ENCODE measurements at regions not wholly inside any gene's neighbourhood (a gene's known extent, or its start where the extent isn't known, plus 50 kb on each side); places are given as distances from the start of the nearest gene placed in this dataset.
"Not testable (repeated sequence)": the region's sequence is repeated elsewhere in the genome, so short reads cannot be mapped to it uniquely, and the experiment has no call there.

GRCh38 chr1:18560692-18561091 lies 70.0 kb upstream of the PAX7 start:
- DNase-seq (ENCODE audit: low read depth in 4 of 4, low spot score in 3 of 4): no peak

GRCh38 chr1:18561967-18562366 lies 68.7 kb upstream of the PAX7 start:
- DNase-seq (ENCODE audit: low read depth in 4 of 4, low spot score in 3 of 4): no peak

GRCh38 chr1:18564676-18565075 lies 66.0 kb upstream of the PAX7 start:
- no peak for DNase-seq (ENCODE audit: low read depth in 4 of 4, low spot score in 3 of 4)

- DNase-seq (ENCODE audit: low read depth in 4 of 4, low spot score in 3 of 4): no peak
Measured at GRCh38 chr1:18565321-18565720, 65.3 kb upstream of the PAX7 start.

- no peak for DNase-seq (ENCODE audit: low read depth in 4 of 4, low spot score in 3 of 4)
Measured at GRCh38 chr1:18568489-18568888, 62.2 kb upstream of the PAX7 start.

- DNase-seq (ENCODE audit: low read depth in 4 of 4, low spot score in 3 of 4): no peak
Measured at GRCh38 chr1:18569251-18569650, 61.4 kb upstream of the PAX7 start.

- no peak for DNase-seq (ENCODE audit: low read depth in 4 of 4, low spot score in 3 of 4)
Measured at GRCh38 chr1:18569811-18570545, 60.7 kb upstream of the PAX7 start.

- no peak for DNase-seq (ENCODE audit: low read depth in 4 of 4, low spot score in 3 of 4)
Measured at GRCh38 chr1:18571275-18571674, 59.4 kb upstream of the PAX7 start.

GRCh38 chr1:18572022-18572880 lies 58.4 kb upstream of the PAX7 start:
- no peak for DNase-seq (ENCODE audit: low read depth in 4 of 4, low spot score in 3 of 4)

GRCh38 chr1:18573170-18573569 lies 57.5 kb upstream of the PAX7 start:
- no peak for DNase-seq (ENCODE audit: low read depth in 4 of 4, low spot score in 3 of 4)

GRCh38 chr1:18574754-18575153 lies 55.9 kb upstream of the PAX7 start:
- DNase-seq (ENCODE audit: low read depth in 4 of 4, low spot score in 3 of 4): no peak

GRCh38 chr1:18575620-18576019 lies 55.0 kb upstream of the PAX7 start:
- peak in 3 of 4 donors; percentile 45 to 72 (median 61) for DNase-seq (ENCODE audit: low read depth in 4 of 4, low spot score in 3 of 4)

GRCh38 chr1:18578271-18578670 lies 52.4 kb upstream of the PAX7 start:
- no peak for DNase-seq (ENCODE audit: low read depth in 4 of 4, low spot score in 3 of 4)

GRCh38 chr1:18579267-18579666 lies 51.4 kb upstream of the PAX7 start:
- DNase-seq (ENCODE audit: low read depth in 4 of 4, low spot score in 3 of 4): not testable (repeated sequence)

- no peak for DNase-seq (ENCODE audit: low read depth in 4 of 4, low spot score in 3 of 4)
Measured at GRCh38 chr1:18580047-18580446, 50.6 kb upstream of the PAX7 start.

- DNase-seq (ENCODE audit: low read depth in 4 of 4, low spot score in 3 of 4): no peak
Measured at GRCh38 chr1:18580691-18581419, 49.8 kb upstream of the PAX7 start.
